ENCODE measurements at regions not wholly inside any gene's neighbourhood (a gene's known extent, or its start where the extent isn't known, plus 50 kb on each side); places are given as distances from the start of the nearest gene placed in this dataset.

- Histone ChIP-seq H3K27me3 (no peaks in the 10 kb centered on the region), H3K27ac (no peak overlapping the region), H3K36me3 (no peaks in the 10 kb centered on the region), H3K4me3 (no peak overlapping the region), H3K4me1 (no peaks in the 10 kb centered on the region), H3K9me3 (peaks cover 0 to 8% (median 0%) of the 10 kb centered on the region in 3 donors)
- ATAC-seq: no peak
- TF ChIP-seq CTCF (IDR thresholded peaks at IDR 0.05) (no peak), POLR2AphosphoS5 (IDR thresholded peaks at IDR 0.05) (no peak), POLR2A (IDR thresholded peaks at IDR 0.05) (no peak), EP300 (IDR thresholded peaks at IDR 0.05) (no peak)
- WGBS, 2 donors (ENCODE audit: low coverage in 1 of 2): 75 to 76% methylated on average over 1 to 2 of the region's 2 CpGs
Measured at GRCh38 chr1:90142697-90143096, 147.8 kb downstream of the ZNF326 start.

- H3K27ac ChIP-seq: no peak overlapping the region
- no peaks in the 10 kb centered on the region for H3K4me1 ChIP-seq
- H3K9me3 ChIP-seq: peaks cover 0 to 8% (median 0%) of the 10 kb centered on the region in 3 donors
- no peaks in the 10 kb centered on the region for H3K27me3 ChIP-seq
- no peak for TF ChIP-seq POLR2A (IDR thresholded peaks at IDR 0.05)
- no peak for TF ChIP-seq EP300 (IDR thresholded peaks at IDR 0.05)
- TF ChIP-seq CTCF (IDR thresholded peaks at IDR 0.05): no peak
- TF ChIP-seq POLR2AphosphoS5 (IDR thresholded peaks at IDR 0.05): no peak
- no peaks in the 10 kb centered on the region for H3K36me3 ChIP-seq
- no peak overlapping the region for H3K4me3 ChIP-seq
- ATAC-seq: no peak
Measured at GRCh38 chr1:90139837-90140236, 144.9 kb downstream of the ZNF326 start.

GRCh38 chr1:90135286-90135685 is 140.4 kb downstream of the ZNF326 start:
- H3K27ac ChIP-seq: no peak overlapping the region
- no peak for TF ChIP-seq EP300 (IDR thresholded peaks at IDR 0.05)
- TF ChIP-seq POLR2AphosphoS5 (IDR thresholded peaks at IDR 0.05): no peak
- no peak for TF ChIP-seq POLR2A (IDR thresholded peaks at IDR 0.05)
- H3K36me3 ChIP-seq: no peaks in the 10 kb centered on the region
- no peak overlapping the region for H3K4me3 ChIP-seq
- WGBS, 2 donors (ENCODE audit: low coverage in 1 of 2): 41 to 47% methylated on average over 3 of the region's 3 CpGs
- peaks cover 4% of the 10 kb centered on the region for H3K27me3 ChIP-seq
- no peaks in the 10 kb centered on the region for H3K4me1 ChIP-seq
- peaks cover 0 to 8% (median 0%) of the 10 kb centered on the region in 3 donors for H3K9me3 ChIP-seq
- no peak for ATAC-seq

GRCh38 chr1:90134175-90134955 is 139.5 kb downstream of the ZNF326 start:
- TF ChIP-seq EP300 (IDR thresholded peaks at IDR 0.05) (no peak), CTCF (IDR thresholded peaks at IDR 0.05) (no peak), POLR2A (IDR thresholded peaks at IDR 0.05) (no peak), POLR2AphosphoS5 (IDR thresholded peaks at IDR 0.05) (no peak)
- WGBS, 2 donors (ENCODE audit: low coverage in 1 of 2): 55 to 57% methylated on average over 6 of the region's 6 CpGs
- H3K4me1 ChIP-seq: no peaks in the 10 kb centered on the region
- H3K27me3 ChIP-seq: peaks cover 4% of the 10 kb centered on the region
- no peak for ATAC-seq
- no peak overlapping the region for H3K27ac ChIP-seq
- H3K4me3 ChIP-seq: no peak overlapping the region
- no peaks in the 10 kb centered on the region for H3K36me3 ChIP-seq
- H3K9me3 ChIP-seq: peaks cover 0 to under 1% (median 0%) of the 10 kb centered on the region in 3 donors

- no peak overlapping the region for H3K4me3 ChIP-seq
- no peak overlapping the region for H3K27ac ChIP-seq
- no peaks in the 10 kb centered on the region for H3K36me3 ChIP-seq
- no peaks in the 10 kb centered on the region for H3K4me1 ChIP-seq
- ATAC-seq: no peak
- peak in 1 of 4 experiments; percentile 15 for TF ChIP-seq CTCF (IDR thresholded peaks at IDR 0.05)
- TF ChIP-seq POLR2AphosphoS5 (IDR thresholded peaks at IDR 0.05): no peak
- peaks cover 4% of the 10 kb centered on the region for H3K27me3 ChIP-seq
- H3K9me3 ChIP-seq: no peaks in the 10 kb centered on the region
- 14 to 19% methylated on average over 2 of the region's 2 CpGs for WGBS, 2 donors (ENCODE audit: low coverage in 1 of 2)
Measured at GRCh38 chr1:90133133-90133532, 138.2 kb downstream of the ZNF326 start.

All from gastroesophageal sphincter (tissue), 4 donors.